ENCODE measurements at regions not wholly inside any gene's neighbourhood (a gene's known extent, or its start where the extent isn't known, plus 50 kb on each side); places are given as distances from the start of the nearest gene placed in this dataset.

GRCh38 chr6:9942131-9942530 is 472.7 kb downstream of the TFAP2A start:
- no peak for DNase-seq (ENCODE audit: low read depth)

DNA sequence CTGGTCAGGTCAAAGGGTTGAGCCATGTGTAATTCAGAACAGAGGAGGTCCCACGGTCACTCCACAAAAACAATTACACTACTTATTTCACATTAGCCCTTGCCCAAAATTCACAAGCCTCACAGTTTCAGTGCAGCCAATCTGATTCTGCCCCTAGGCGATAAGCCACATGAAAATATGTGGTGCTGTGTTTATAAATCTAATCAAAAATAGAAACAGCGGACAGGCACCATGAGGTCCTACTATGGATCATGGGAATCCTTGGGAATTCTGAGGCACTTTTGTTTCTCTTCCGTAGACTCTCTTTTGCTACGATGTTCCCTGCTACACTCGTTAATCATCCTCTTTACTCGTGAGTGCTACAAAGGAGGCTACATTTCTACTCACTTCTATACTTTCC is 476.1 kb downstream of the TFAP2A start:
- no peak for DNase-seq (ENCODE audit: low read depth)

DNA sequence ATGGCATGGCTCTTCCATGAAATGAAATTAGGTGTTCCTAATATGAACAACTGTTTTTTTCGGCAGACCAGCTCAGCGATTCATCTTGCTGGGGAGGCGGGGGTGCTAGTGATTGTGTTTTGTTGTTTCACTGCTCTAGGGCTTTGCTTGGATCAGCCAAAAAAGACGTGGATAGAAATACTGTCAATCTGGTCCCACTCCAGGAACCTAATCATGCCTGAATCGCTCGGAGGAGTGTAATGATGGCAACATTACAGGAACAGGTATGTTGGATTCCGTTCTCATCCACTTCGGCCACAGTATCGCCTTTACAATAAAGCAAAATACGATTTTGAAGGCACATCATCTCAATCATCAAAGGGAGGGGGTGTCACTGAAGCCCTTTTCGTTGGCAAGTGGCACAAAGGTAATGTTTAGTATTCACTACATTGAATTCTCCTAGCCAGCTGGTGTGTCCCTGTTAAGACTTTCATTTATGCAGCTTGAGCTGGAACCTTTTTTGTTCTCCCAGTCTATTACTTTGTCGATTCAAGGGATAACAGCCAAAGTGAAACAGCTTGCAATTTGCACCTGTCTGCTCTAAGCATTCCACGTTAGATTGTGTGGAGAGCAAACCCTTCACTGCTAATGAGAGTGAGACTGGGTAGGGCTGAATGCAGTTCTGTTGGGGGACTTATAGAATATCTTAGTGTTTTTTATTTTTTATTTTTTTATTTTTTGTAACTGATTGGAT is 477.7 kb downstream of the TFAP2A start:
- no peak for DNase-seq (ENCODE audit: low read depth)

DNA sequence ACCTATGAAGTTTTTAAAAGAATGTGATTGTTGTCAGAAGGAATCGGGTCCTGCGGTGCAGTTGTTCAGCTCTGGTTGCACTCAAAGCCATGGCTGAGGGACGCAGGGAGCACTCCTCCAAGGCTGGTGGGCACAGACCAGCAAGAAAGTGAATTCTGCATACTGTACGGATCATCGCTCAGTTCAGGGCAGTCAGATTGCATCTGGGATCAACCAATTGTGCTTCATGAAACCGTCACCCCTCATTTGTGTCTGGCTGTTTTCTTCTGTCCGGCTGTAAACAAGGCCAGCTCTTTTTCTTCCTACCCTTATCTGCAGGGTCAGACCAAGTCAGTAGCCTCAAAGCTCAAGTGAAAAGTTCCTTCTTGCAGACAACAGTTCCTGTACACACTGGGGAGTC is 478.3 kb downstream of the TFAP2A start:
- DNase-seq (ENCODE audit: low read depth), result no peak

DNA sequence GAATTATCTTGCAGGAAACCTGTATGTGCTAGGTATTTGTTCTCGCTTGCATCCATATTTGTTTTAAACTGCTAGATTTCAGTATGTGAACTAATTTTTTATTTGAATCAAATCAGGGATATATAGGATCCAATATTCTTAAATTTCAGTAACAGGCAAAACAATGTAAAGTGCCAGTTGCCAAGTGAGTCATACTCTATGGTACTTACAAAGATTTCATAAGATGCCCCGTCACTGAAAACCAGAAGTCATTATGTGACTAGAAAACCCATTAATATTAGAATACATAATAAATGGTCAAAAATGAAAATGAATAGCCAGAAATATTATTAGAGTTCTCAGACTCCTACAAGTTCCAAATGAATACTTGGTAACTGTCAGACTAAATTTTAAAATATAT is 481.2 kb downstream of the TFAP2A start:
- DNase-seq (ENCODE audit: low read depth), result no peak

GRCh38 chr6:9927275-9927674 is 487.6 kb downstream of the TFAP2A start:
- no peak for DNase-seq (ENCODE audit: low read depth)

DNA sequence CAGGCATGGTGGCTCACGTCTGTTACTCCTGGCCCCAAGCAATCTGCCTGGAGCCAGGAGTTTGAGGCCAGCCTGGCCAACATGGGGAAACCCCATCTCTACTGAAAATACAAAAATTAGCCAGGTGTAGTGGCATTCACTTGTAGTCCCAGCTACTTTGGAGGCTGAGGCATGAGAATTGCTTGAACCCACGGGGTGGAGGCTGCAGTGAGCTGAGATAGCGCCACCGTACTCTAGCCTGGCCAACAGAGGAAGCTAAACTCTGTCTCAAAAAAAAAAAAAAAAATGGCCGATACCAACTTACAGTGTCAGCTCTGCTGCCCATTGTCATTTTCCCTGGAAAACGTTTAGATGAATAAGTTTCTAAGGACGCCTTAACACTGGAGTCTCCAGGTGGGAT is 489.9 kb downstream of the TFAP2A start:
- no peak for DNase-seq (ENCODE audit: low read depth)

- DNase-seq (ENCODE audit: low read depth), result no peak
Observed at GRCh38 chr6:9921366-9921765, 493.5 kb downstream of the TFAP2A start.

DNA sequence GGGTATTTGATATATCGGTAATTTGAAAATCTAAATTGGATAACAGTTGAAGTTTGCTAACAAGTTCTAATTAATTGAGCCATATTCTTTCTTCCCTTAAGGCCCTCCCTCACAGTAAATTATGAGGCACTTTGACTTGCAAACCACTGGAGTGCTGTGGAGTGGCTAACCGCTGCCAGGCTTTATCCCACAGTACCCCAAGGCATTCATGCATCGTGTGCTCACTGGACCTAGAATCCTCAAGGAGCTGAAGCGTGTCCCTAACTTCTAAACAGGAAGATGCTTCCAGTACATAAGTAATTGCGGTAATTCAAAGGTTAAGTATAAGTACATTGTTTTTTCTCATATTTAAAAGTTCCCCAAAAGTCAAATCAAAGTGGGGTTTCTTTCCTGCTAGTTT is 499.9 kb downstream of the TFAP2A start:
- DNase-seq (ENCODE audit: low read depth), result no peak

DNA sequence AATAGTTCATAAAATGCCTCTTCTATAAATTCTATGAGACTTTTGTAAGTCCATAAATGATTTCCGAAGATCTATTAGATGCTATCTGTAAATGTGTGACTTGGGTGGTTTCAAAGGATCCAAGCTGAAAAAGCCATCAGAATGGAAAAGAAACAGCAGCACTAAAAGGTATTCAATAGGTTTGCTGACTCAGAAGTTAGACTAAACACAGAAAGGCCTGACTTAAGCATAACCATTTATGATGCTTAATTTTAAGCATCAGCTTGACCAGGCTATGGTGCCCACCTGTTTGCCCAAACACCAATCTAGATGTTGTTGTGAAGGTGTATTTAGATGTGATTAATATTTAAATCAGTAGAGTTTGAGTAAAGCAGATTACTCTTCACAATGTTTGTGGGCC is 513.5 kb downstream of the TFAP2A start:
- DNase-seq (ENCODE audit: low read depth), result no peak

- DNase-seq (ENCODE audit: low read depth), result no peak
Observed at GRCh38 chr6:9896806-9897205, 518.1 kb downstream of the TFAP2A start.

- no peak for DNase-seq (ENCODE audit: low read depth)
Observed at GRCh38 chr6:9890893-9891292, 524.0 kb downstream of the TFAP2A start.

GRCh38 chr6:9890469-9890868 is 524.4 kb downstream of the TFAP2A start:
- no peak for DNase-seq (ENCODE audit: low read depth)

DNA sequence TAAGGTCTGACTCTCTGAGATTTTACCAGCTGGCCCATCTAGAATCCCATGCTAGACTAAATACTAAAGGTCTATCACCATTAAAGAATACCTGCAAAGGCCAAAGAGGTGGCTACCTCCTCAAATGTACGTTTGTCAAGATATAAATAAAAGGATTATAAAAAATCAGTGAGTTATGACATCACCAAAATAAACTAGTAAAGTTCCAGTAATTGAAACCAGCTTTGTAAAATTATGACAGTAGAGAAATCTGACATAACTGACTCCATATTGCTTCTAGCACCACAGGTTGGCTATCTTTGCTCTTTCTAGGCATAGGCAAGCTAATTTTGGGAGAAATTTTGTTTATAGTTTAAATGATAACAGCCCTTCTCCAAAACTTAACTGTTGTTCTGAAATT is 536.3 kb downstream of the TFAP2A start:
- no peak for DNase-seq (ENCODE audit: low read depth)

DNA sequence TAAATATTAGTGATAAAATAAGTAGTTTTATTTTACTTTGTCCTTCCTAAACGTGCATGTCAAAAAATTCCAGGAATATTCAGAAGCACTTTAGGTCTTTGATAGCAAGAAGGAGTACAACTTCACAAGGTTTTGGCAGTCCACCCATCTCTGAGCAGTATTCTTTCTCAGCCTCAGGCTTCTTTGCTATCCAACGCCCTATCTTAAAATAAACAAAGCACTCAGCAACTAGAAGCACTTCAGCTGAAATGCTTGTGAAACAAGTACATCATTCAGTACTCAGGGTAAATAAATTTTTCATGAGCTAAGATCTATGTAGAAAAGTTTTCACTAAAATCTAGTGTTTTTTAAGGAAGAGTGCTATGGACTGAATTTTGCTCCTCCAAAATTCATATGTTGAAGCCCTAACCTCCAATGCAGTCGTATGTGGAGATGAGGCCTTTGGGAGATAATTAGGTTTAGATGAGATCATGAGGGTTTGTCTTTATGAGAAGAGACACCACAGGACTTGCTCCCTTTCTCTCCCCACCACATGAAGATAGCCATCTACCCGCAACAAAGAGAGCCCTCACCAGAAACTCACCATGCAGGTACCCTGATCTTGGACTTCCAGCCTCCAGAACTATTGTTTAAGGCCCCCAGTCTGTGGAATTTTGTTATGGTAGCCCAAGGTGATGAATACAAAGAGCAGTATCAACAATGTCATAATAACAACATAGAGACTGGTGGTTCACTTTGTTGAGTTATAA is 539.1 kb downstream of the TFAP2A start:
- DNase-seq (ENCODE audit: low read depth), result no peak

- DNase-seq (ENCODE audit: low read depth), result no peak
Observed at GRCh38 chr6:9862603-9863167, 552.2 kb downstream of the TFAP2A start.

GRCh38 chr6:9851541-9852380 is 563.1 kb downstream of the TFAP2A start:
- DNase-seq (ENCODE audit: low read depth), result no peak

DNA sequence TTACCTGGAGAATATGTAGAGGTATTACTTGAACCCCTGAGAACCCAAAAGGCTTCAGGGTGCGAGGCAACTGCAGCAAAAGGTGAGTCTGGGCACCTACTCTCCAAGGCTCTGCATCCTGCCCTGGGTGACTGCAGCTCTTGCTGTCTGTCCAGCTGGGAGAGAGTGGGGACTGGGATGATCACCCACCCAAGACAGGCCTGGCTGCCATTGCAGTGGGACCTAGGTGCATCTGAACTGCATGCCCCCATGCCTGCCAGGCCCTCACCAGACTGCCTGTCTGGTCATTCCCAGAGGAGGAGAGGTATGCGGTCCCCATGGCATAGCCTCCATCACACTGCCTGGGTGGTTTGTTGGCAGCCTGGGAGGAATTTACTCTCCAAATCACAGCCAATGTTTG is 563.9 kb downstream of the TFAP2A start:
- no peak for DNase-seq (ENCODE audit: low read depth)

- DNase-seq (ENCODE audit: low read depth), result no peak
Observed at GRCh38 chr6:9848094-9848493, 566.8 kb downstream of the TFAP2A start.

DNA sequence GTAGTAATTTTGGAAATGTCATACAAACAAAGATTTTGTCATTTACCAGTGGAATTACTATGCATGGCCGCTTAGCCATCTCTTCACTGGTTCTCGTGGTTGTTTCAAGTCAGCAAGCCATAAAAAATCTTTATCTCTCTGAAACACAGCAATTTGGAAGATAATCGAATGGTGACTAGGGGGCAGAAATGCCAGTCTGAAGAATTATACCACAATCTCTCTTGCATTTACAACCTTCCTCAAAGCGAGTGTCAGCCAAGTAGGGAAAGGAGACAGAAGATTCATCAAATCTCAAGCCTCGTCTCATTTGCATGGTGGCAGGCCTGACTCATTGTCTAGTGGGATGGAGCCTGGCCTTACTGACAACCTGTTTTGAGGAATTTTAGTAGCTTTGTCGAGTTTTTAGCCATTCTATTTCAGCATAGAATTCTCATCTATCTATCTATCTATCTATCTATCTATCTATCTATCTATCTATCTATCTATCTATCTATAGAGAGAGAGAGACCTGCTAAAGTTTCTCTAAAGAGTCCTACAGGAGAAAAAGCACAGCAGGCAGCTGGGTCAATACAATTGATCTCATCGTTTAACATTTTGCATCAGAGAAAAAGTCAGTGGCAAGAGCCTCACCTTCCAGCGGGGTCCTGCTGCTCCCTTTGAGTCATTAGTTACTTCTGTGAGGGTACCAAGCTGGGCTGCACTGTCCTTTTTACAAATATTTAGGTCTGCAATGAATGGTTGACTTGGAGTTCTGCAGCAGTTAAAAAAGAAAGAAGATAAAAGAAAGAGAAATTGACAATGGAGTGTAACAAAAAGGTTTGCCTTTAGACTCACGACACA is 572.8 kb downstream of the TFAP2A start:
- no peak for DNase-seq (ENCODE audit: low read depth)

DNA sequence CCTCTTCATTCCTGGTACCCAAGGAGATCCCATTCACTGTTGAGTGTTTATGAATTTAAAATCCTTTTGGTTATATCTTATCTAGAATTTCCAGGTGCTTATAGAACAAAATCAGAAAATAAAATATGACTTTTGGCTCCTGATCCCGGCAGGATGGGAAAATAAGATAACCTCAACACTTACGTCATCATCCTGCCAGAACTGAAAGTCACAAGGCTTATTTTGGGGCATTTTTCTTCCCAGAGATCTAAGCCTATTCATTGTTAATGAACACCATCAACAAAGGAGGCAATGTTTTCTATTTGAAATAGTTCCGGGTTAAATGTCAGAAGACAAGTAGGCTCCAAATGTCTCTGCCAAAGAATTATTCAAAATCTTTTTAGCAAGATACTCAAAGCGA is 580.6 kb downstream of the TFAP2A start:
- no peak for DNase-seq (ENCODE audit: low read depth)

GRCh38 chr6:9831783-9832182 is 583.1 kb downstream of the TFAP2A start:
- no peak for DNase-seq (ENCODE audit: low read depth)

Data from stimulated activated CD8-positive, alpha-beta memory T cell treated with anti-CD3 and anti-CD28 coated beads, Interleukin-12 subunit alpha, Interleukin-12 subunit beta, amount 100 ng/mL, for 4 hours (primary cell).